GM21360 (cell line): ENCODE measurements at regions not wholly inside any gene's neighbourhood (a gene's known extent, or its start where the extent isn't known, plus 50 kb on each side); places are given as distances from the start of the nearest gene placed in this dataset.
"Not testable (repeated sequence)": the region's sequence is repeated elsewhere in the genome, so short reads cannot be mapped to it uniquely, and the experiment has no call there.

Experiments used
- ATAC-seq: cut with Tn5 transposase; IDR thresholded peaks from one replicate; pipeline ENCODE4 v1.9.1; 2021; ENCODE audit warnings: mild to moderate bottlenecking, moderate library complexity; ENCODE audit not compliant: unreplicated experiment

GRCh38 chr5:99032234-99033013 is 103.6 kb upstream of the CHD1 start:
- peak; percentile 22 for ATAC-seq

DNA sequence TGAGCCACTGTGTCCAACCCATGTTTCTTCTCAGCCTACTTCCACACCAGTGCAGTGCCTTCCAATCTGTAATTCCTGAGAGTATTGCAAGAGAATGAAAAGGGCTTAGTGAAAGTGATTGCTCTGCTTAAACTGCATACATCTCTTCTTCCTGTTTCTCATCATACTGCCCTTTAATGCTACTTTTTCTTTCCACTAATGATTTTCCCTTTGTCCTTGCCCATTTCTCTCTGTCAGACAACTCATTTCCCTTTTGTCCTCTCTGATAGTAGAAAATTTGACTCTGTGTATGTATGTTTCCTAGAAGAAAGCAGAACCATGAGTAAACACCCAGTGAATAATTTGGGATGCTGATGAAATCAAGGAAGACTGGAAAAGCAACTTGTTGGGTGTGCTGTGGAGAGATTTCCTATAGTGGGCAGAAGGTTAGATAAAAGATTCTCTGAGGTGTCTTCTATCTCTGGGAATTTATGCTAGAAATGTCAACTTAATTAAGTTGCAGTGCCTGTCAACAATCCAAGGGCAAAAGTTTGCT is 102.2 kb upstream of the CHD1 start:
- no peak for ATAC-seq

GRCh38 chr5:99029172-99029571 is 100.4 kb upstream of the CHD1 start:
- ATAC-seq, result no peak

- not testable (repeated sequence) for ATAC-seq
Measured at GRCh38 chr5:99028170-99028569, 99.4 kb upstream of the CHD1 start.

- no peak for ATAC-seq
Measured at GRCh38 chr5:99025298-99026045, 96.7 kb upstream of the CHD1 start.

- no peak for ATAC-seq
Measured at GRCh38 chr5:99023330-99023729, 94.5 kb upstream of the CHD1 start.

DNA sequence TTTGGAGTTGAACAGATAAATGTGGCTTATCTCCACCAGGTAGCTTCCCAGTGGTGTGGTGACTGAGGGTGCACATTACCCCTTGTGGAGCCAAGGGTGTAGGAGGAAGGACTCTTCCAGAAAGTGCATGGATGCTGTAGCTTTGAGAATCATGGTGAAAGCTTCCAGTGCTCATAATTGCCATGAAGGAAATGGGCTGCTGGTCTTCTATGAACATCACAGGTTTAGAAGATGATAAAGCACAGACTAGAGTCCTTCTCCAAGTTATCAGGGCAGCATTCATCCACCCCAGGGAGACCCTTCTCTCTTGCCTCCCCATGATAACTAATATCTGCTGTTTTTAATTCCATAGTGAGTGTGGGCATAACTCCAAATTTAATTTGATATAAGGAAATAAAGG is 93.4 kb upstream of the CHD1 start:
- ATAC-seq, result no peak

GRCh38 chr5:99020698-99021048 is 91.9 kb upstream of the CHD1 start:
- ATAC-seq, result no peak

GRCh38 chr5:99019812-99020697 is 91.2 kb upstream of the CHD1 start:
- ATAC-seq, result no peak

DNA sequence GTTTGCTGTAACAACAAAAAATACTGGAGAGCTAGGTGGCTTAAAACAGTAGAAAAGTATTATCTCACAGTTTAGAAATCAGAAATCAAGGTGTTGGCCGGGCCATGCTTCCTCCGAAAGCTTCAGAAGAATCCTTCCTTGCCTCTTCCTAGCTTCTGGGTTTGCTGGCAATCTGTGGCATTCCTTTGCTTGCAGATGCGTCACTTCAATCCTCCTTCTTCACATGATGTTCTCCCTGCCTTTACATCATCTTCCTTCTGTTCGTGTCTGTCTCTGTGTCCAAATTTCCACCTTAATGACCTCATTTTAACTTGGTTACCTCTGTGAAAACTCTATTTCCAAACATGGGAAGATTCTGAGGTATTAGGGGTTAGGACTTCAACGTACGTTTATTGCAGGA is 90.4 kb upstream of the CHD1 start:
- ATAC-seq, result no peak

DNA sequence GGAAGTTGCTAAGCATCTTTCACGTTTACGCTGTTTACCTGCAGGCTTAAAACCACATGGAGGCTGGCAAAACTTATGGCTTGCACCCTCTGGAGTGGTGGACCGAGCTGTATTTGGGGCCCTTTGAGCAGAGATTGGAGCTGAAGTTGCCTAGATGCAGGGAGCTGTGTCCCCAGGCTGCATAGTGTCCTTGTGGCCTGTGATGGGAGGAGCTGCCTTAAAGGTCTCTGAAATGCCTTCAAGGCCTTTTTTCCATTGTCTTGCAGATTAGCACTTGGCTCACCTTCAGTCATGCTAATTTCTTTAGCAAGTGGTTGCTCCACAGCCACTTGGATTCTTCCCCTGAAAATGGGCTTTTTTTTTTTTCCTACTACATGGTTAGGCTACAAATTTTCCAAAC is 81.5 kb upstream of the CHD1 start:
- ATAC-seq, result no peak

GRCh38 chr5:99008009-99008408 is 79.2 kb upstream of the CHD1 start:
- not testable (repeated sequence) for ATAC-seq

DNA sequence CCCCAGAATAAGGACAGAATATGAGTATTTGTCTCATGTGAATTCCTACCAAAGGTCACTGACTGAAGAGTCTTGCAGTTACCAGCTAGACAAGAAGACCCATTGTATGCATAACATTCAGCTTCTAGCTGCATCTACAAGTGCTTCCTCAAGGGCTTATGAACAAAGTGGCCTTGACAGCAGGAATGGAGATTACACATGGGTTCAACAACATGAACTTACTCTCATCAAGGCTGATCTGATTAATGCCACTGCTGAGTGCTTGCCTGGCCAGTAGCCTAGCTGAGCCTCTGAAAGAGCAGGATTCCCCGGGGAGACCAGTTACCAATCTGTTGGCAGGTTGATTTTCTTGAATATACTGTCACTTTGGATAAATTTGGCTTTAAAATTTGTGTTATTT is 76.7 kb upstream of the CHD1 start:
- no peak for ATAC-seq

DNA sequence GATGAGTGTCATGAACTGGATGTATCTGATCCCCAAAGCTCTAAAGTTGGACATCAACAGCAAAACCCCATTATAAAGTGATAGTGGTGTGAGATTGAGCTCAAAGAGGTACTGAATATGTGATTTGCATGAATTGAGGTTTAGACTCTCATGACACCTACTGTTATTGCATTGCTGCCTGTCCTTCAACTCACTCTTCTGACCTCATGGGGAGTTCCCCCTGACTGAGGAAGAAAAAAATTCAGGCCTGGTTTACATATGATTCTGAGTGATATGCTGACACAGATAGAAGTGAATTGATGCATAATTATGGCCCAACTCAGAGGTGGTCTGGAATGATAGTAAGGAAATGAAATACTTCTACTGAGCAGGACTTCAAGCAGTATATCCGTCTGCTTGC is 76.2 kb upstream of the CHD1 start:
- ATAC-seq, result peak; percentile 100

GRCh38 chr5:99000876-99001275 is 72.1 kb upstream of the CHD1 start:
- ATAC-seq, result no peak

DNA sequence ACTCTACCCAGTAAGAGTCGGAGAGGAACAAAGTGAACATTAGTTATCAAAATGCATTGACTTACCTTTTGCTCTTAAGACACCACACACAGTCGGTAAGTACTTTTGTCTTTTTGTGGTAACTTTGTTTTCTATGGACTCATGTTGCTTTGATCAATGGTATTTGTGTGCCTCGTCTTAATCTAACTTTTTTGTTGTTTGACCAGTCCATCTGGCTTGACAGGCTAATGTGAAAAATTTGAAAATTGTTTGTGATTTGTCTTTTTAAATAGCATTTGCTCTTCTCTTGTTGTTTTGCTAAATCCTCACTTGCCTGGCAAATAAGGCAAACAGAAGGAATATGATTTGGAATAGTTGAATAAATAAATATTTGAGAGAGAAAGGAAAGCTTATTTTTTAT is 71.4 kb upstream of the CHD1 start:
- no peak for ATAC-seq

GRCh38 chr5:98999631-99000030 is 70.8 kb upstream of the CHD1 start:
- no peak for ATAC-seq

GRCh38 chr5:98997000-98997399 is 68.2 kb upstream of the CHD1 start:
- ATAC-seq, result no peak

DNA sequence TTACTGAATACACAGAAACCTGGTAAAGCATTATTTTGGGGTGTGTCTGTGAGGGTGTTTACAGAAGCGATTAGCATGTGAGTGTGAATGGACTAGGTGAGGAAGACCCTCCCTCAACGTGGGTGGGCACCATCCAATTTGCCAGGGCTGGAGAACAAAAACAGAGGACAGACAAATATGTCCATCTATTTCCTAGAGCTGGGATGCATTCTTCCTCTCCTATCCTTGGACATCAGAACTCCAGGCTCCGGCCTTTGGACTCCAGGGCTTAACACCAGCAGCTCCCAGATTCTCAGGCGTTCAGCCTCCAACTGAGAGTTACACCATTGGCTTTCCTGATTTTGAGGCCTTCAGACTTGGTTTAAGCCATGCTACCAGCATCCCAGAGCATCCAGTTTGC is 65.8 kb upstream of the CHD1 start:
- no peak for ATAC-seq

DNA sequence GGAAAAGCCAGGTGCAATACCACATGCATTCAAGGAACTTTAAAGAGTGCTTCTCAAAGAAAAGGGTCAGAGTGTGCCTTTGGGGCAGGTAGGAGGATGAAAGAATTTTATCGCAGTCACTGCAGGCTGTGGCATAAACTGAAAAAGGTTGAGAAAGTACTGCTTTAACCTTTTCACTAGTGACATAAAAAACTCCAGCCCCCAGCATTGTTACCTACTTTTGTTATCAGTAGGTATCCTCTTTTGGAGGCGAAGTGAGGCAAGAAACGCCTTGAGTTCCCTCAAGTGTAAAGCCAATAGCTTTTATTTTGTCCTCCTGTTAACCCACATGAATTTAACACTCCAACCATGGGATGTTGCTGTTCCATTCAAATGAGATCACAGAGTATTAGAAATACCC is 64.7 kb upstream of the CHD1 start:
- peak; percentile 44 for ATAC-seq

DNA sequence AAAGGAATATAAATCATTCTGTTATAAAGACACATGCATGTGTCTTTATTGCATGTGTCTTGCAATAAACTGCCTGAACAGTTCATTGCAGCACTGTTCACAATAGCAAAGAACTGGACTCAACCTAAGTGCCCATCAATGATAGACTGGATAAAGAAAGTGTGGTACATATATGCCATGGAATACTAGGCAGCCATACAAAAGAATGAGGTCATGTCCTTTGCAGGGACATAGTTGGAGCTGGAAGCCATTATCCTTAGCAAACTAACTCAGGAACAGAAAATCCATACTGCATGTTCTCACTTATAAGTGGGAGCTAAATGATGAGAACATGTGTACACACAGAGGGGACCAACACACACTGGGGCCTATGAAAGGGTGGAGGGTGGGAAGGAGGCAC is 63.7 kb upstream of the CHD1 start:
- no peak for ATAC-seq
